Fibroblast of lung (primary cell): ENCODE measurements at regions not wholly inside any gene's neighbourhood (a gene's known extent, or its start where the extent isn't known, plus 50 kb on each side); places are given as distances from the start of the nearest gene placed in this dataset.

Experiments used
- DNase-seq, 2 donors: peaks; one replicate each; pipeline versions ENCODE4 v3.0.0 to v3.0.0-alpha.2; 2010; ENCODE audit warnings: low read depth in 2 of 2
- H2AFZ ChIP-seq: 2 replicates; pipeline ENCODE4 v1.5.1; 2012; ENCODE audit warnings: low read length, control low read depth, inconsistent platforms
- H3K27ac ChIP-seq: 2 replicates; pipeline ENCODE4 v1.5.1; 2011; ENCODE audit warnings: low read length, control low read depth; ENCODE audit not compliant: insufficient read depth
- H3K27me3 ChIP-seq: 2 replicates; pipeline ENCODE4 v1.5.1; 2011; ENCODE audit warnings: mild to moderate bottlenecking, low read length; ENCODE audit not compliant: control insufficient read depth, insufficient read depth
- H3K36me3 ChIP-seq: 2 replicates; pipeline ENCODE4 v1.5.1; 2011; ENCODE audit warnings: low read length; ENCODE audit not compliant: control insufficient read depth, insufficient read depth
- H3K4me1 ChIP-seq: 2 replicates; pipeline ENCODE4 v1.5.1; 2011; ENCODE audit warnings: low read length; ENCODE audit not compliant: control insufficient read depth, insufficient read depth; ENCODE audit errors: extremely low read depth
- H3K4me2 ChIP-seq: 2 replicates; pipeline ENCODE4 v1.5.1; 2011; ENCODE audit warnings: low read length, control low read depth; ENCODE audit not compliant: insufficient read depth; ENCODE audit errors: extremely low read depth
- H3K4me3 ChIP-seq, 4 experiments: fragments of 200-600 bp in 1 of 4; sonication (generic) in 1 of 4; replicated peaks in 1 of 4; 2 replicates each; pipeline ENCODE4 v1.5.1; 2011 to 2016; ENCODE audit warnings: low read length in 4 of 4, low read depth in 3 of 4, mild to moderate bottlenecking in 3 of 4, control low read depth in 2 of 4, inconsistent platforms in 1 of 4, mixed read lengths in 1 of 4; ENCODE audit not compliant: insufficient read depth in 1 of 4; ENCODE audit errors: control extremely low read depth in 1 of 4
- H3K79me2 ChIP-seq: 2 replicates; pipeline ENCODE4 v1.5.1; 2012; ENCODE audit warnings: mild to moderate bottlenecking, low read length, inconsistent platforms; ENCODE audit not compliant: control insufficient read depth, insufficient read depth
- H3K9ac ChIP-seq: 2 replicates; pipeline ENCODE4 v1.5.1; 2011; ENCODE audit warnings: mild to moderate bottlenecking, low read length, control low read depth; ENCODE audit not compliant: insufficient read depth
- H3K9me3 ChIP-seq: 2 replicates; pipeline ENCODE4 v1.5.1; 2012; ENCODE audit warnings: low read depth, low read length; ENCODE audit not compliant: control insufficient read depth, insufficient read depth
- H4K20me1 ChIP-seq: 2 replicates; pipeline ENCODE4 v1.5.1; 2011; ENCODE audit warnings: low read length; ENCODE audit not compliant: control insufficient read depth, insufficient read depth; ENCODE audit errors: extremely low read depth
- EZH2 ChIP-seq: IDR thresholded peaks from 2 replicates; pipeline ENCODE4 v1.5.1; 2012; ENCODE audit warnings: low read length, control low read depth, mild to moderate bottlenecking; ENCODE audit errors: missing control alignments
- TF ChIP-seq, protein P1 (sequence below), 2 donors: IDR thresholded peaks in 1 of 2; conservative IDR thresholded peaks in 1 of 2; 1 replicate in 1 of 2; 2 replicates in 1 of 2; pipeline ENCODE4 v1.5.1; 2011 to 2012; ENCODE audit warnings: low read length in 2 of 2, control low read depth in 1 of 2, inconsistent platforms in 1 of 2, low read depth in 1 of 2, mild to moderate bottlenecking in 1 of 2

DNA sequence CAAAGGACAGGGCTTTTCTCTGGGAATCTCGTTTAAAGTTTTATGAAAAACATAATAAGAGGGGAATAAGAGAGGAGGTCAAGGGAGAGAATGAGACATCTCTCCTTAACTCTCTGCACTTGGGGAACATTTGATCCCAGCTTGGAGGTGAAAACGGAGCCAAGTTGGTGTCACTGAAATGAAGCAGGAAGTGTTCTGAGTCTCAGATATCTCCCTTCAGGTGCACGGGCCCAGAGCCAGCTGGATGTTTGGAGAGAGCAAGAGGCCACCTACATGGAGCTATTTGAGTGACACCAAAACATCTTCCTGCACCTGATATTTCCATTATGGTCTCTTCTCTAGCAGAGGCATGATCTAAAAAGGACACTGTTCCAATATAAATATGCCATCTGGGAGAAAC lies 85.7 kb downstream of the BLID start:
- DNase-seq: no peak
- Histone ChIP-seq H3K36me3 (no peaks in the 10 kb centered on the region), H3K4me2 (no peak overlapping the region), H4K20me1 (no peaks in the 10 kb centered on the region), H3K9ac (no peak overlapping the region), H3K9me3 (no peaks in the 10 kb centered on the region), H2AFZ (no peak overlapping the region), H3K27me3 (no peaks in the 10 kb centered on the region), H3K4me3 (no peak overlapping the region), H3K79me2 (no peaks in the 10 kb centered on the region), H3K27ac (no peak overlapping the region), H3K4me1 (peaks cover 13% of the 10 kb centered on the region)
- TF ChIP-seq, protein P1, sequence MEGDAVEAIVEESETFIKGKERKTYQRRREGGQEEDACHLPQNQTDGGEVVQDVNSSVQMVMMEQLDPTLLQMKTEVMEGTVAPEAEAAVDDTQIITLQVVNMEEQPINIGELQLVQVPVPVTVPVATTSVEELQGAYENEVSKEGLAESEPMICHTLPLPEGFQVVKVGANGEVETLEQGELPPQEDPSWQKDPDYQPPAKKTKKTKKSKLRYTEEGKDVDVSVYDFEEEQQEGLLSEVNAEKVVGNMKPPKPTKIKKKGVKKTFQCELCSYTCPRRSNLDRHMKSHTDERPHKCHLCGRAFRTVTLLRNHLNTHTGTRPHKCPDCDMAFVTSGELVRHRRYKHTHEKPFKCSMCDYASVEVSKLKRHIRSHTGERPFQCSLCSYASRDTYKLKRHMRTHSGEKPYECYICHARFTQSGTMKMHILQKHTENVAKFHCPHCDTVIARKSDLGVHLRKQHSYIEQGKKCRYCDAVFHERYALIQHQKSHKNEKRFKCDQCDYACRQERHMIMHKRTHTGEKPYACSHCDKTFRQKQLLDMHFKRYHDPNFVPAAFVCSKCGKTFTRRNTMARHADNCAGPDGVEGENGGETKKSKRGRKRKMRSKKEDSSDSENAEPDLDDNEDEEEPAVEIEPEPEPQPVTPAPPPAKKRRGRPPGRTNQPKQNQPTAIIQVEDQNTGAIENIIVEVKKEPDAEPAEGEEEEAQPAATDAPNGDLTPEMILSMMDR (conservative IDR thresholded peaks at IDR 0.05 in 1 of 2, IDR thresholded peaks at IDR 0.05 in 1 of 2; ENCODE audit: low read depth in 1 of 2, low read length in 2 of 2): no peak
- no peak for TF ChIP-seq EZH2

DNA sequence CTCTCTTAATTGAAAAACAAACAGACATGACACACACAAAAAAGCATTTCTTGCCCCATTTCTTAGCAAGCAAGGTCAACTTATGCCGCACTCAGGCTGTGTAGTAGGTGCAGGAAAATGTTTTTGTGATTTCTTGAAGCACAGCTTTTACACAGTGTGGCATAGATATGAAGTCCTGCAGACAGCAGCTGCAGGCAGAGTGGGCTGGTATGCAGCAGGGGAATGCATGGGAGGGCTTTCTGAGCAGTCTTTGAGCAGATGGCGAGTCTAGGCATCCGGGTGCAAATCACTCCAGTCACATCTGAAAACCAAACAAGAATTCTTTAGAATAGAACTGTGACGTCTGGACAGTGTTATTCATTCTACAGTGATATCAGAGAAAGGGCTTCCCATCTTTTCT lies 87.5 kb downstream of the BLID start:
- no peak for TF ChIP-seq EZH2
- TF ChIP-seq, protein P1 (conservative IDR thresholded peaks at IDR 0.05 in 1 of 2, IDR thresholded peaks at IDR 0.05 in 1 of 2; ENCODE audit: low read depth in 1 of 2, low read length in 2 of 2): no peak
- Histone ChIP-seq H3K4me2 (no peak overlapping the region), H4K20me1 (no peaks in the 10 kb centered on the region), H3K9me3 (no peaks in the 10 kb centered on the region), H3K79me2 (no peaks in the 10 kb centered on the region), H3K27ac (no peak overlapping the region), H2AFZ (no peak overlapping the region), H3K4me3 (no peak overlapping the region), H3K36me3 (no peaks in the 10 kb centered on the region), H3K9ac (no peak overlapping the region), H3K4me1 (peaks cover 13% of the 10 kb centered on the region), H3K27me3 (no peaks in the 10 kb centered on the region)
- no peak for DNase-seq

DNA sequence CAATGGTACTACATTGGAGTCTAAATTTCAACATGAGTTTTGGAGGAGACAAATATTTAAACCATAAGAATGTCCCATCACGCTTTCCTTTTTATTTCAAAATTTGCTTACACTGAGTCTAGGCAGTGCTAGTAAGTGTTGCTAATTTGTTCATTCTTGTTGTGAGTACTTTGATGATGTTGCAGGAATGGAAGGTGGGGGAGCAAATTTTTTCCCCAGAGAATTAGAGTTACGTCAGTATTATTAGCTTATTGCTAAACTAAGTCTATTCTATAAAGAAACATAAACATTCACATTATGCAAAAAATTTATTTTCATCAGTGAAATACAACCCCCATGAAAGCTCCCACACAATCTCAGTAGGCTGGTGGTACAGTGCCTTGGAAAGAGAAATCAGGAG lies 88.0 kb downstream of the BLID start:
- Histone ChIP-seq H3K9me3 (no peaks in the 10 kb centered on the region), H3K27ac (no peak overlapping the region), H3K4me2 (no peak overlapping the region), H3K79me2 (no peaks in the 10 kb centered on the region), H2AFZ (no peak overlapping the region), H3K4me3 (no peak overlapping the region), H3K9ac (no peak overlapping the region), H3K36me3 (no peaks in the 10 kb centered on the region), H3K27me3 (no peaks in the 10 kb centered on the region), H4K20me1 (no peaks in the 10 kb centered on the region), H3K4me1 (peaks cover 11% of the 10 kb centered on the region)
- TF ChIP-seq, protein P1 (conservative IDR thresholded peaks at IDR 0.05 in 1 of 2, IDR thresholded peaks at IDR 0.05 in 1 of 2; ENCODE audit: low read depth in 1 of 2, low read length in 2 of 2): no peak
- TF ChIP-seq EZH2: no peak
- DNase-seq: no peak
